SK-N-SH (cell line): ENCODE measurements at regions not wholly inside any gene's neighbourhood (a gene's known extent, or its start where the extent isn't known, plus 50 kb on each side); places are given as distances from the start of the nearest gene placed in this dataset.

Source experiments
- CTCF ChIA-PET: fragments of 300-600, 350-600 bp; formaldehyde crosslinking; extraction: SDS; loops from one replicate; lab custom pipeline; 2021; lab: Yijun Ruan, JAX
- POLR2A ChIA-PET: fragments of 350-600 bp; sonication (Branson Sonifier 250); formaldehyde crosslinking; extraction: SDS; loops from one replicate; lab custom pipeline; 2020; ENCODE audit warnings: antibody characterized with exemption, inconsistent platforms; lab: Yijun Ruan, JAX
- DNase-seq: peaks from one replicate; pipeline ENCODE4 v3.0.0; 2012
- H2AFZ ChIP-seq: fragments of 200-600 bp; sonication (generic); 2 replicates; pipeline ENCODE4 v1.8.1; 2016; ENCODE audit warnings: antibody characterized with exemption, mild to moderate bottlenecking, low read depth
- H3F3A ChIP-seq: fragments of 200-600 bp; sonication (generic); replicated peaks from 2 replicates; pipeline ENCODE3; 2016; ENCODE audit warnings: antibody characterized with exemption, mild to moderate bottlenecking; ENCODE audit not compliant: insufficient read depth
- H3K27ac ChIP-seq, 2 experiments: fragments of 200-500 bp in 1 of 2; fragments of 200-600 bp in 1 of 2; sonication (Bioruptor generic) in 1 of 2; sonication (generic), shearing (Covaris generic) in 1 of 2; 2 replicates each; pipeline versions ENCODE4 v1.5.1 to v1.6.1; 2014 to 2016; ENCODE audit warnings: low read depth in 2 of 2, inconsistent platforms in 1 of 2, low read length in 1 of 2, mild to moderate bottlenecking in 1 of 2, mixed read lengths in 1 of 2
- H3K27me3 ChIP-seq: fragments of 200-600 bp; sonication (generic), shearing (Covaris generic); 2 replicates; pipeline ENCODE4 v1.6.1; 2016; ENCODE audit warnings: mixed run types; ENCODE audit not compliant: insufficient read depth
- H3K36me3 ChIP-seq, 2 experiments: fragments of 200-500 bp in 1 of 2; fragments of 200-600 bp in 1 of 2; sonication (Bioruptor generic) in 1 of 2; sonication (generic) in 1 of 2; replicated peaks in 1 of 2; 2 replicates each; pipeline versions ENCODE3 to v1.5.1; 2014 to 2016; ENCODE audit warnings: low read length in 1 of 2, mild to moderate bottlenecking in 1 of 2; ENCODE audit not compliant: insufficient read depth in 2 of 2, control insufficient read depth in 1 of 2
- H3K4me1 ChIP-seq, 2 experiments: fragments of 200-500 bp in 1 of 2; fragments of 200-600 bp in 1 of 2; sonication (Bioruptor generic) in 1 of 2; sonication (generic), shearing (Covaris generic) in 1 of 2; 2 replicates each; pipeline versions ENCODE4 v1.5.1 to v1.6.1; 2014 to 2016; ENCODE audit warnings: low read depth in 1 of 2, low read length in 1 of 2, mixed run types in 1 of 2; ENCODE audit not compliant: insufficient read depth in 2 of 2, control insufficient read depth in 1 of 2
- H3K4me2 ChIP-seq: fragments of 200-600 bp; sonication (generic), shearing (Covaris generic); 2 replicates; pipeline ENCODE4 v1.6.1; 2017; ENCODE audit warnings: mixed run types
- H3K4me3 ChIP-seq, 2 experiments: fragments of 200-500 bp in 1 of 2; fragments of 200-600 bp in 1 of 2; sonication (Bioruptor generic) in 1 of 2; sonication (generic), shearing (Covaris generic) in 1 of 2; 2 replicates each; pipeline versions ENCODE4 v1.5.1 to v1.8.1; 2014 to 2016; ENCODE audit warnings: low read depth in 2 of 2, inconsistent platforms in 1 of 2, low read length in 1 of 2, mild to moderate bottlenecking in 1 of 2, mixed read lengths in 1 of 2, moderate library complexity in 1 of 2
- H3K79me2 ChIP-seq: fragments of 200-600 bp; sonication (generic); 2 replicates; pipeline ENCODE4 v1.8.1; 2017; ENCODE audit warnings: mild to moderate bottlenecking; ENCODE audit not compliant: insufficient read depth
- H3K9ac ChIP-seq: fragments of 200-600 bp; sonication (generic); 2 replicates; pipeline ENCODE4 v1.6.1; 2017; ENCODE audit warnings: mixed run types
- H3K9me2 ChIP-seq: fragments of 200-600 bp; sonication (generic); 2 replicates; pipeline ENCODE4 v1.6.1; 2017; ENCODE audit warnings: mixed run types
- H3K9me3 ChIP-seq: fragments of 200-600 bp; sonication (generic); 2 replicates; pipeline ENCODE4 v1.6.1; 2017; ENCODE audit warnings: mixed run types, mild to moderate bottlenecking, moderate library complexity
- H4K20me1 ChIP-seq: fragments of 200-600 bp; sonication (generic); 2 replicates; pipeline ENCODE4 v1.6.1; 2017; ENCODE audit warnings: mild to moderate bottlenecking, mixed run types; ENCODE audit not compliant: insufficient read depth
- CHD2 ChIP-seq: fragments of 150-350 bp; IDR thresholded peaks from 2 replicates; pipeline ENCODE4 v1.6.1; 2018; ENCODE audit warnings: low read length; ENCODE audit not compliant: partially characterized antibody
- EP300 ChIP-seq, 2 experiments: IDR thresholded peaks; 2 replicates each; pipeline versions ENCODE4 v1.4.0 to v1.6.1; 2012; ENCODE audit warnings: borderline replicate concordance in 1 of 2, low read depth in 1 of 2, low read length in 1 of 2
- FOXM1 ChIP-seq: IDR thresholded peaks from 2 replicates; pipeline ENCODE4 v1.4.0; 2012; ENCODE audit warnings: low read depth, mild to moderate bottlenecking
- GABPA ChIP-seq: IDR thresholded peaks from 2 replicates; pipeline ENCODE4 v1.4.0; 2012; ENCODE audit warnings: low read depth, mild to moderate bottlenecking
- GATA2 ChIP-seq: sonication (generic); formaldehyde crosslinking; IDR thresholded peaks from 2 replicates; pipeline ENCODE4 v1.5.0; 2020; ENCODE audit warnings: mild to moderate bottlenecking, missing genetic modification reagents
- JUND ChIP-seq: IDR thresholded peaks from 2 replicates; pipeline ENCODE4 v1.4.0; 2012
- MXI1 ChIP-seq: IDR thresholded peaks from 2 replicates; pipeline ENCODE4 v1.6.1; 2012; ENCODE audit warnings: mild to moderate bottlenecking, low read depth, low read length, improper control_type of control experiment
- NFIC ChIP-seq: IDR thresholded peaks from 2 replicates; pipeline ENCODE4 v1.4.0; 2012; ENCODE audit warnings: borderline replicate concordance
- PBX3 ChIP-seq: IDR thresholded peaks from 2 replicates; pipeline ENCODE4; 2012
- RAD21 ChIP-seq: IDR thresholded peaks from 2 replicates; pipeline ENCODE4 v1.6.1; 2012; ENCODE audit warnings: mild to moderate bottlenecking, low read length
- RCOR1 ChIP-seq: fragments of 150-350 bp; IDR thresholded peaks from 2 replicates; pipeline ENCODE4 v1.6.1; 2017; ENCODE audit warnings: antibody characterized with exemption, low read length
- RFX5 ChIP-seq: IDR thresholded peaks from 2 replicates; pipeline ENCODE4 v1.6.1; 2012; ENCODE audit warnings: mild to moderate bottlenecking, improper control_type of control experiment, low read length
- TAF1 ChIP-seq: IDR thresholded peaks from 2 replicates; pipeline ENCODE4 v1.6.1; 2012; ENCODE audit warnings: low read depth, mild to moderate bottlenecking, low read length, moderate library complexity, borderline replicate concordance
- TCF12 ChIP-seq: IDR thresholded peaks from 2 replicates; pipeline ENCODE4 v1.4.0; 2012
- TEAD4 ChIP-seq: IDR thresholded peaks from 2 replicates; pipeline ENCODE4 v1.4.0; 2012; ENCODE audit warnings: mild to moderate bottlenecking, borderline replicate concordance; ENCODE audit not compliant: insufficient read depth
- whole genome bisulfite sequencing: methylation state at CpG from one replicate; pipeline ENCODE4 v1.1.6; 2017; ENCODE audit warnings: low lambda C conversion rate; 5-methylcytosine and 5-hydroxymethylcytosine counted together
- TF ChIP-seq, protein P1 (sequence below): fragments of 150-350 bp; IDR thresholded peaks from 2 replicates; pipeline ENCODE4 v1.6.1; 2016; ENCODE audit warnings: mild to moderate bottlenecking, low read depth, low read length
- TF ChIP-seq, protein P2 (sequence below): IDR thresholded peaks from 2 replicates; pipeline ENCODE4 v1.6.1; 2012; ENCODE audit warnings: mild to moderate bottlenecking, low read depth, low read length, moderate library complexity

GRCh38 chr10:131003455-131003854 lies 308.1 kb downstream of the TCERG1L start:
- Histone ChIP-seq H3K9ac (no peak overlapping the region), H3K79me2 (no peaks in the 10 kb centered on the region), H3K27ac (no peak overlapping the region), H3K4me1 (no peaks in the 10 kb centered on the region), H3K4me2 (no peak overlapping the region), H3K9me2 (no peaks in the 10 kb centered on the region), H2AFZ (no peak overlapping the region), H3K9me3 (no peaks in the 10 kb centered on the region), H4K20me1 (no peaks in the 10 kb centered on the region), H3F3A (no peaks in the 10 kb centered on the region), H3K36me3 (no peaks in the 10 kb centered on the region), H3K27me3 (no peaks in the 10 kb centered on the region), H3K4me3 (no peak overlapping the region)
- ChIA-PET POLR2A (no interaction called here), CTCF (no interaction called here)
- WGBS = 5% methylated on average over 4 of the region's 4 CpGs
- no peak for DNase-seq
- TF ChIP-seq JUND (no peak), GABPA (no peak), MXI1 (no peak), GATA2 (CRISPR knock-in tag) (no peak), PBX3 (no peak), EP300 (IDR thresholded peaks at IDR 0.05; ENCODE audit: borderline replicate concordance in 1 of 2, low read depth in 1 of 2, low read length in 1 of 2) (no peak), TCF12 (no peak), TEAD4 (no peak), RCOR1 (no peak), CHD2 (no peak), NFIC (no peak), RFX5 (no peak), TAF1 (no peak), FOXM1 (no peak), RAD21 (no peak)
- TF ChIP-seq, protein P1, sequence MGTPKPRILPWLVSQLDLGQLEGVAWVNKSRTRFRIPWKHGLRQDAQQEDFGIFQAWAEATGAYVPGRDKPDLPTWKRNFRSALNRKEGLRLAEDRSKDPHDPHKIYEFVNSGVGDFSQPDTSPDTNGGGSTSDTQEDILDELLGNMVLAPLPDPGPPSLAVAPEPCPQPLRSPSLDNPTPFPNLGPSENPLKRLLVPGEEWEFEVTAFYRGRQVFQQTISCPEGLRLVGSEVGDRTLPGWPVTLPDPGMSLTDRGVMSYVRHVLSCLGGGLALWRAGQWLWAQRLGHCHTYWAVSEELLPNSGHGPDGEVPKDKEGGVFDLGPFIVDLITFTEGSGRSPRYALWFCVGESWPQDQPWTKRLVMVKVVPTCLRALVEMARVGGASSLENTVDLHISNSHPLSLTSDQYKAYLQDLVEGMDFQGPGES = no peak
- TF ChIP-seq, protein P2, sequence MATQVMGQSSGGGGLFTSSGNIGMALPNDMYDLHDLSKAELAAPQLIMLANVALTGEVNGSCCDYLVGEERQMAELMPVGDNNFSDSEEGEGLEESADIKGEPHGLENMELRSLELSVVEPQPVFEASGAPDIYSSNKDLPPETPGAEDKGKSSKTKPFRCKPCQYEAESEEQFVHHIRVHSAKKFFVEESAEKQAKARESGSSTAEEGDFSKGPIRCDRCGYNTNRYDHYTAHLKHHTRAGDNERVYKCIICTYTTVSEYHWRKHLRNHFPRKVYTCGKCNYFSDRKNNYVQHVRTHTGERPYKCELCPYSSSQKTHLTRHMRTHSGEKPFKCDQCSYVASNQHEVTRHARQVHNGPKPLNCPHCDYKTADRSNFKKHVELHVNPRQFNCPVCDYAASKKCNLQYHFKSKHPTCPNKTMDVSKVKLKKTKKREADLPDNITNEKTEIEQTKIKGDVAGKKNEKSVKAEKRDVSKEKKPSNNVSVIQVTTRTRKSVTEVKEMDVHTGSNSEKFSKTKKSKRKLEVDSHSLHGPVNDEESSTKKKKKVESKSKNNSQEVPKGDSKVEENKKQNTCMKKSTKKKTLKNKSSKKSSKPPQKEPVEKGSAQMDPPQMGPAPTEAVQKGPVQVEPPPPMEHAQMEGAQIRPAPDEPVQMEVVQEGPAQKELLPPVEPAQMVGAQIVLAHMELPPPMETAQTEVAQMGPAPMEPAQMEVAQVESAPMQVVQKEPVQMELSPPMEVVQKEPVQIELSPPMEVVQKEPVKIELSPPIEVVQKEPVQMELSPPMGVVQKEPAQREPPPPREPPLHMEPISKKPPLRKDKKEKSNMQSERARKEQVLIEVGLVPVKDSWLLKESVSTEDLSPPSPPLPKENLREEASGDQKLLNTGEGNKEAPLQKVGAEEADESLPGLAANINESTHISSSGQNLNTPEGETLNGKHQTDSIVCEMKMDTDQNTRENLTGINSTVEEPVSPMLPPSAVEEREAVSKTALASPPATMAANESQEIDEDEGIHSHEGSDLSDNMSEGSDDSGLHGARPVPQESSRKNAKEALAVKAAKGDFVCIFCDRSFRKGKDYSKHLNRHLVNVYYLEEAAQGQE = no peak
